Esophagus muscularis mucosa (tissue), 4 donors: ENCODE measurements at regions not wholly inside any gene's neighbourhood (a gene's known extent, or its start where the extent isn't known, plus 50 kb on each side); places are given as distances from the start of the nearest gene placed in this dataset.

Experiments
- DNase-seq: peaks from one replicate; pipeline ENCODE4 v3.0.0-alpha.2; 2017; ENCODE audit errors: extremely low spot score
- H3K27ac ChIP-seq, 4 donors: fragments of 200-600 bp; sonication (generic); replicated peaks in 1 of 4; 1 replicate in 3 of 4; 2 replicates in 1 of 4; pipeline ENCODE4 v1.5.1; 2016 to 2019; ENCODE audit warnings: mild to moderate bottlenecking in 1 of 4
- H3K27me3 ChIP-seq, 4 donors: fragments of 200-600 bp; sonication (generic); one replicate each; pipeline versions ENCODE4 v1.5.1 to v1.6.0; 2016 to 2019
- H3K36me3 ChIP-seq, 4 donors: fragments of 200-600 bp; sonication (generic); one replicate each; pipeline ENCODE4 v1.5.1; 2016 to 2019
- H3K4me1 ChIP-seq, 4 donors: fragments of 200-600 bp; sonication (generic); one replicate each; pipeline ENCODE4 v1.5.1; 2016 to 2019
- H3K4me3 ChIP-seq, 4 donors: fragments of 200-600 bp; sonication (generic); 1 replicate in 2 of 4; 2 replicates in 2 of 4; pipeline ENCODE4 v1.5.1; 2016 to 2019; ENCODE audit warnings: mild to moderate bottlenecking in 4 of 4, moderate library complexity in 1 of 4
- H3K9me3 ChIP-seq, 4 donors: fragments of 200-600 bp; sonication (generic); 1 replicate in 3 of 4; 2 replicates in 1 of 4; pipeline ENCODE4 v1.5.1; 2016 to 2019
- EP300 ChIP-seq: sonication (generic); formaldehyde crosslinking; IDR thresholded peaks from one replicate; pipeline ENCODE4 v1.6.1; 2017; ENCODE audit warnings: antibody characterized with exemption
- POLR2A ChIP-seq: fragments of 450-650 bp; IDR thresholded peaks from one replicate; pipeline ENCODE4 v1.6.1; 2017; ENCODE audit warnings: antibody characterized with exemption, moderate library complexity, mild to moderate bottlenecking, low read depth
- POLR2AphosphoS5 ChIP-seq, 2 donors: sonication (generic); formaldehyde crosslinking; IDR thresholded peaks; one replicate each; pipeline ENCODE4 v1.6.1; 2017; ENCODE audit warnings: antibody characterized with exemption in 2 of 2
- WGBS: methylation state at CpG from one replicate; pipeline ENCODE4 v1.1.5; 2018; 5-methylcytosine and 5-hydroxymethylcytosine counted together
- intact Hi-C: fragments of 100-400 bp; cut with DNase I; formaldehyde crosslinking; loops from one replicate; pipeline ENCODE4 v1.15.1; 2023
- TF ChIP-seq, protein P1 (sequence below), 3 experiments: fragments of 200-600 bp in 2 of 3; fragments of 450-650 bp in 1 of 3; sonication (generic) in 2 of 3; IDR thresholded peaks; one replicate each; pipeline ENCODE4 v1.5.1; 2017 to 2019; ENCODE audit warnings: antibody characterized with exemption in 3 of 3, mild to moderate bottlenecking in 2 of 3, moderate library complexity in 1 of 3

DNA sequence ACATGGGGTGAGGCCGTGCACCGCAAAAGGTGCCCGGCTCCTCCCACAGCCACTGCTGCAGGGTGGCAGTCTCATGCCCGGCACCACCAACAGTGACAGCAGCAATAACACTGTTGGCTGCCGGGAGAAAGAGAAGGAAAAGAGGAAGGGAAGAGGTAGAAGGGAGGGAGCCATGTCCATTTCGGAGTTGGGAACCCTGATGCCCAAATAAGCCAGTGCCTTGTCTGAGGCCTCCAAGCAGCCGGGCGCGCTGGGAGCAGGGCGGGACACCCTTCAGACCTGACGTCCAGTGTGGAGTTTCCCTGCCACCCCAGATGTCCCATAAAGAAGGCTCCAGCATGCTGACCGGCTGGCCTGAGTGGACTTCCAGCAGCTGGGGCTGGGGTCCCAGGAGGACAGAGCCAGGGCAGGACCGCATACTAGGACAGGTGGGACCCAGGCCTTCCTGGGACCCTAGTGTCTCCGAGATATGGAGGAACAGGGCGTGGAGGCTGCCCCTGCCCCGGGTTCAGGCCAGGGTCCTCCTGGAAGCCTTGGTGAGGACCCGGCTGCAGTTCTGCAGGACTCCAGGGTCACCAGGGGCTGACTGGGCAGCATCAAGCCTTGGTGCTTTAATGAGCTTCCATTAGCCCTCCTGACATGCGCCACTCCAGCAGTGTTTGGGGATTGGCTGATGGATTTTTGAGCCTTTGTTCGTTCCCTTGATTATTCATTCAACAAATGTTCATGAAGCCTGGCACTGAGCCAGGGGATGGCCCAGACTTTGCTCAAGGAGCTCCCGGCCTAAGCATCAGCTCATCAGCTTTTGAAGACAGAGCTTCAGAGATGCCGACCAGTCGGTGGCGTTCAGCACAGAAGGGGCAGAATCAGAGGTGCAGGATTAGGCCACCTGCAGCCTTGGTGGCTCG lies 223.6 kb upstream of the CIBAR2 start:
- TF ChIP-seq POLR2A (no peak), POLR2AphosphoS5 (IDR thresholded peaks at IDR 0.05) (no peak), EP300 (no peak)
- TF ChIP-seq, protein P1, sequence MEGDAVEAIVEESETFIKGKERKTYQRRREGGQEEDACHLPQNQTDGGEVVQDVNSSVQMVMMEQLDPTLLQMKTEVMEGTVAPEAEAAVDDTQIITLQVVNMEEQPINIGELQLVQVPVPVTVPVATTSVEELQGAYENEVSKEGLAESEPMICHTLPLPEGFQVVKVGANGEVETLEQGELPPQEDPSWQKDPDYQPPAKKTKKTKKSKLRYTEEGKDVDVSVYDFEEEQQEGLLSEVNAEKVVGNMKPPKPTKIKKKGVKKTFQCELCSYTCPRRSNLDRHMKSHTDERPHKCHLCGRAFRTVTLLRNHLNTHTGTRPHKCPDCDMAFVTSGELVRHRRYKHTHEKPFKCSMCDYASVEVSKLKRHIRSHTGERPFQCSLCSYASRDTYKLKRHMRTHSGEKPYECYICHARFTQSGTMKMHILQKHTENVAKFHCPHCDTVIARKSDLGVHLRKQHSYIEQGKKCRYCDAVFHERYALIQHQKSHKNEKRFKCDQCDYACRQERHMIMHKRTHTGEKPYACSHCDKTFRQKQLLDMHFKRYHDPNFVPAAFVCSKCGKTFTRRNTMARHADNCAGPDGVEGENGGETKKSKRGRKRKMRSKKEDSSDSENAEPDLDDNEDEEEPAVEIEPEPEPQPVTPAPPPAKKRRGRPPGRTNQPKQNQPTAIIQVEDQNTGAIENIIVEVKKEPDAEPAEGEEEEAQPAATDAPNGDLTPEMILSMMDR (IDR thresholded peaks at IDR 0.05): no peak
- intact Hi-C loops: no loop called here
- H3K9me3 ChIP-seq: no peaks in the 10 kb centered on the region
- DNase-seq: no peak
- H3K36me3 ChIP-seq: no peaks in the 10 kb centered on the region
- peaks cover 2 to 11% (median 7%) of the 10 kb centered on the region in 4 donors for H3K4me1 ChIP-seq
- no peaks in the 10 kb centered on the region for H3K27me3 ChIP-seq
- H3K4me3 ChIP-seq: no peak overlapping the region
- H3K27ac ChIP-seq: no peak overlapping the region
- 79% methylated on average over 20 of the region's 24 CpGs for WGBS

DNA sequence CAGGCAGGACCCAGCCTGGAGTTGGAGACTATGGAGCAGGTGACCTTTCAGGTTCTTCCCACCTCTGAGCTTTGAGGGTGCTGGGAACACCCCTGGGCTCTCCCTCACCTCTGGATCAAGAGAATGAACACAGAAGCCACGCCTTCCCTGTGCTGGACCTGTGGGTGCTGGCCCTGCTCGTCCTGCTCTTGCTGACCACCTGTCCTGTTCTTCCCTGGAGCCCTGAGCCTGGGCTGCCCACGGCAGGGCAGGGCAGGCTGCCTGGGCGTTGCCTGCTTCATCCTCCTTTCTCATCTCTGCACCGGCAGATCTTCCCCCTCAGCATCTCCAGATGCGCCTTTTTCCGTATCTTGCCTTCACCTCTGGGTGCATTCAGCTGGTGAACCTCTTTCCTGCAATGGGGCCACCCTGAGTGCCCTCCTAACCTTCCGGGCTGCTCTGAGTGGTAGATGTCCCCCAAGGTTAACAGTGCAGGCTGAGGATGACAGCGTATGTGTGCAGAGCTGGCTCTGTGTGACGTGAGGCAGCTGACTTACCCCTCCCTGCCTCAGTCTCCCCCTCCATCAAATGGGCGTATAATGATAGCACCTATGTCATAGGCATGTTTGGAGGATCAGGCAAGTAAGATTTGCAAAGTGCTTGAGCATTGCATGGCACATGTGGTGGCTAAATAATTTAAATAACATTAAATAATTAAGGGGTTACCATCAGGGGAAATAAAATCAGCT lies 225.8 kb upstream of the CIBAR2 start:
- TF ChIP-seq POLR2A (no peak), POLR2AphosphoS5 (IDR thresholded peaks at IDR 0.05) (no peak), EP300 (no peak)
- TF ChIP-seq, protein P1 (IDR thresholded peaks at IDR 0.05): no peak
- Histone ChIP-seq H3K27ac (no peak overlapping the region), H3K4me3 (no peak overlapping the region), H3K9me3 (no peaks in the 10 kb centered on the region), H3K4me1 (peaks cover 0 to 23% (median 17%) of the 10 kb centered on the region in 4 donors), H3K36me3 (no peaks in the 10 kb centered on the region), H3K27me3 (no peaks in the 10 kb centered on the region)
- WGBS: 96% methylated on average over 9 of the region's 11 CpGs
- no peak for DNase-seq
- intact Hi-C loops: no loop called here

DNA sequence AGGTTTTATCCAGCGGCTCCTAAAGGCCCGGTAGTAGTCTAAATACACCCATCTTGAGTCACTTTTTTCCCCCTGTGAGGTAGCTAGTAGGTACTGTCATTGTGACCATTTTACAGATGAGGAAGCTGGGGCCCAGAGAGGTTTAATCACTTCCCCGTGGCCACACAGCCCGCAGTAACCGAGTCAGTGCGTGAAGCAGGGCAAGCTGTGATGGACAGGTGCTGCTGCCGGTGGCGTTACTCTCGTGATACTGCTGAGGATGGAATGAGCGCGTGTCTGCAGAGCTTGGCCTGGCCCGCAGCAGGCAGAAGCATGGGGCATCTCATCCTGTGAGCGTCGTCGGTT lies 226.3 kb upstream of the CIBAR2 start:
- WGBS: 99% methylated on average over 8 of the region's 15 CpGs
- DNase-seq: no peak
- Histone ChIP-seq H3K36me3 (no peaks in the 10 kb centered on the region), H3K4me1 (peaks cover 0 to 23% (median 15%) of the 10 kb centered on the region in 4 donors), H3K27ac (no peak overlapping the region), H3K27me3 (no peaks in the 10 kb centered on the region), H3K4me3 (no peak overlapping the region), H3K9me3 (no peaks in the 10 kb centered on the region)
- no peak for TF ChIP-seq EP300
- no peak for TF ChIP-seq POLR2AphosphoS5 (IDR thresholded peaks at IDR 0.05)
- TF ChIP-seq, protein P1 (IDR thresholded peaks at IDR 0.05): no peak
- TF ChIP-seq POLR2A: no peak
- intact Hi-C loops: no loop called here

DNA sequence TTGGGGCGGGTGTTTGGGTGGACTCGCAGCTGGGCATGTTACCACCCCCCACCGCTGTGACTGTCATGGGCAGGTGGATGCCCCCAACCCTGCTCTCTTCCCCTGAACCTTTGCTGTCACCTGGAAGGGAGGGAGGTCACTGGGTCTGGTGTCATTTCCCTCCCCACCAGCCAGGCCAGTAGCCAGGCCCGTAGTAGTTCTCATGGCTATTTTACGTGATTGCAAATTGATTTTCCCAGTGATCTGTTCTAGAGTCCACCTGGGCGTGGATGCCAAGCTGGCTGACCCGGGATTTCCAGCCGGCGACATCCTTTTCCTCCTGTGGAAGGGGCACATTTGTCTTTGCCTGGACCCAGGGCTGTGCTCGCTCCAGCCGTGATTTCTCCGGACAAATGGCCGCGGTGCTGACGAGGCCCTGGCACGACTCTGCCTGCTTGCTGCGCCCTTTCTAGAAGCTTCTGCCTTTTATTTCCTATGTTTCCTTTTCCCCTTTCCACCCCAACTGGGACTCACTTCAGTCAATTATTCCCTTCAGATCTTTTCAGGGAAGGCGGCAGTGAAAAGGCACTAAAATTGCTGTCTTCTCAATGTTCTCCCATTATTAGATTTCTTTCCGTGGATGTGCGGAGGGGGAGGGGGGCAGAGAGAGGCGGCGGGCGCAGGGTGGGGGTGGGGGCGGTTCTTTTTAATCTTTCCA lies 226.9 kb upstream of the CIBAR2 start:
- Histone ChIP-seq H3K4me1 (peaks cover 0 to 23% (median 12%) of the 10 kb centered on the region in 4 donors), H3K9me3 (no peaks in the 10 kb centered on the region), H3K4me3 (no peak overlapping the region), H3K27ac (no peak overlapping the region), H3K27me3 (no peaks in the 10 kb centered on the region), H3K36me3 (no peaks in the 10 kb centered on the region)
- no peak for DNase-seq
- intact Hi-C loops: no loop called here
- WGBS: 83% methylated on average over 22 of the region's 24 CpGs
- TF ChIP-seq EP300 (no peak), POLR2AphosphoS5 (IDR thresholded peaks at IDR 0.05) (no peak), POLR2A (no peak)
- TF ChIP-seq, protein P1 (IDR thresholded peaks at IDR 0.05): no peak
